Fibroblast of lung (primary cell): ENCODE measurements at regions not wholly inside any gene's neighbourhood (a gene's known extent, or its start where the extent isn't known, plus 50 kb on each side); places are given as distances from the start of the nearest gene placed in this dataset.
"Not testable (repeated sequence)": the region's sequence is repeated elsewhere in the genome, so short reads cannot be mapped to it uniquely, and the experiment has no call there.

ENCODE experiments used
- DNase-seq, 2 donors: peaks; one replicate each; pipeline versions ENCODE4 v3.0.0 to v3.0.0-alpha.2; 2010; ENCODE audit warnings: low read depth in 2 of 2
- H2AFZ ChIP-seq: 2 replicates; pipeline ENCODE4 v1.5.1; 2012; ENCODE audit warnings: low read length, control low read depth, inconsistent platforms
- H3K27ac ChIP-seq: 2 replicates; pipeline ENCODE4 v1.5.1; 2011; ENCODE audit warnings: low read length, control low read depth; ENCODE audit not compliant: insufficient read depth
- H3K27me3 ChIP-seq: 2 replicates; pipeline ENCODE4 v1.5.1; 2011; ENCODE audit warnings: mild to moderate bottlenecking, low read length; ENCODE audit not compliant: control insufficient read depth, insufficient read depth
- H3K36me3 ChIP-seq: 2 replicates; pipeline ENCODE4 v1.5.1; 2011; ENCODE audit warnings: low read length; ENCODE audit not compliant: control insufficient read depth, insufficient read depth
- H3K4me1 ChIP-seq: 2 replicates; pipeline ENCODE4 v1.5.1; 2011; ENCODE audit warnings: low read length; ENCODE audit not compliant: control insufficient read depth, insufficient read depth; ENCODE audit errors: extremely low read depth
- H3K4me2 ChIP-seq: 2 replicates; pipeline ENCODE4 v1.5.1; 2011; ENCODE audit warnings: low read length, control low read depth; ENCODE audit not compliant: insufficient read depth; ENCODE audit errors: extremely low read depth
- H3K4me3 ChIP-seq, 4 experiments: fragments of 200-600 bp in 1 of 4; sonication (generic) in 1 of 4; replicated peaks in 1 of 4; 2 replicates each; pipeline ENCODE4 v1.5.1; 2011 to 2016; ENCODE audit warnings: low read length in 4 of 4, low read depth in 3 of 4, mild to moderate bottlenecking in 3 of 4, control low read depth in 2 of 4, inconsistent platforms in 1 of 4, mixed read lengths in 1 of 4; ENCODE audit not compliant: insufficient read depth in 1 of 4; ENCODE audit errors: control extremely low read depth in 1 of 4
- H3K79me2 ChIP-seq: 2 replicates; pipeline ENCODE4 v1.5.1; 2012; ENCODE audit warnings: mild to moderate bottlenecking, low read length, inconsistent platforms; ENCODE audit not compliant: control insufficient read depth, insufficient read depth
- H3K9ac ChIP-seq: 2 replicates; pipeline ENCODE4 v1.5.1; 2011; ENCODE audit warnings: mild to moderate bottlenecking, low read length, control low read depth; ENCODE audit not compliant: insufficient read depth
- H3K9me3 ChIP-seq: 2 replicates; pipeline ENCODE4 v1.5.1; 2012; ENCODE audit warnings: low read depth, low read length; ENCODE audit not compliant: control insufficient read depth, insufficient read depth
- H4K20me1 ChIP-seq: 2 replicates; pipeline ENCODE4 v1.5.1; 2011; ENCODE audit warnings: low read length; ENCODE audit not compliant: control insufficient read depth, insufficient read depth; ENCODE audit errors: extremely low read depth
- CTCF ChIP-seq, 2 donors: IDR thresholded peaks in 1 of 2; conservative IDR thresholded peaks in 1 of 2; 1 replicate in 1 of 2; 2 replicates in 1 of 2; pipeline ENCODE4 v1.5.1; 2011 to 2012; ENCODE audit warnings: low read length in 2 of 2, control low read depth in 1 of 2, inconsistent platforms in 1 of 2, low read depth in 1 of 2, mild to moderate bottlenecking in 1 of 2
- EZH2 ChIP-seq: IDR thresholded peaks from 2 replicates; pipeline ENCODE4 v1.5.1; 2012; ENCODE audit warnings: low read length, control low read depth, mild to moderate bottlenecking; ENCODE audit errors: missing control alignments

GRCh38 chr6:66184091-66184490 is 477.1 kb upstream of the EYS start:
- peak overlapping the region; percentile 24 for H3K27ac ChIP-seq
- no peaks in the 10 kb centered on the region for H3K36me3 ChIP-seq
- no peak overlapping the region for H3K4me3 ChIP-seq
- no peaks in the 10 kb centered on the region for H3K9me3 ChIP-seq
- TF ChIP-seq CTCF (conservative IDR thresholded peaks at IDR 0.05 in 1 of 2, IDR thresholded peaks at IDR 0.05 in 1 of 2; ENCODE audit: low read depth in 1 of 2, low read length in 2 of 2) (no peak), EZH2 (no peak)
- no peak overlapping the region for H3K4me2 ChIP-seq
- H4K20me1 ChIP-seq = no peaks in the 10 kb centered on the region
- H3K4me1 ChIP-seq = no peaks in the 10 kb centered on the region
- no peaks in the 10 kb centered on the region for H3K27me3 ChIP-seq
- H3K9ac ChIP-seq = no peak overlapping the region
- no peak overlapping the region for H2AFZ ChIP-seq
- no peaks in the 10 kb centered on the region for H3K79me2 ChIP-seq
- DNase-seq = peak; percentile 64 to 72

GRCh38 chr6:66179361-66179760 is 472.3 kb upstream of the EYS start:
- Histone ChIP-seq H3K79me2 (no peaks in the 10 kb centered on the region), H3K9ac (no peak overlapping the region)
- no peak for TF ChIP-seq CTCF (conservative IDR thresholded peaks at IDR 0.05 in 1 of 2, IDR thresholded peaks at IDR 0.05 in 1 of 2; ENCODE audit: low read depth in 1 of 2, low read length in 2 of 2)
- no peak for TF ChIP-seq EZH2

GRCh38 chr6:66173587-66173986 is 466.6 kb upstream of the EYS start:
- Histone ChIP-seq H2AFZ (no peak overlapping the region), H4K20me1 (no peaks in the 10 kb centered on the region), H3K27ac (no peak overlapping the region), H3K36me3 (no peaks in the 10 kb centered on the region), H3K4me1 (no peaks in the 10 kb centered on the region), H3K9me3 (no peaks in the 10 kb centered on the region), H3K4me3 (no peak overlapping the region), H3K79me2 (no peaks in the 10 kb centered on the region), H3K4me2 (no peak overlapping the region), H3K9ac (no peak overlapping the region), H3K27me3 (no peaks in the 10 kb centered on the region)
- no peak for TF ChIP-seq CTCF (conservative IDR thresholded peaks at IDR 0.05 in 1 of 2, IDR thresholded peaks at IDR 0.05 in 1 of 2; ENCODE audit: low read depth in 1 of 2, low read length in 2 of 2)
- TF ChIP-seq EZH2 = no peak
- peak in 1 of 2 donors; percentile 4 for DNase-seq

More at GRCh38 chr6:66179361-66179760, 472.3 kb upstream of the EYS start:
- no peak overlapping the region for H3K4me3 ChIP-seq
- H3K27me3 ChIP-seq = no peaks in the 10 kb centered on the region
- no peaks in the 10 kb centered on the region for H3K36me3 ChIP-seq
- no peaks in the 10 kb centered on the region for H3K4me1 ChIP-seq
- DNase-seq = peak in 1 of 2 donors; percentile 77
- no peaks in the 10 kb centered on the region for H3K9me3 ChIP-seq
- no peak overlapping the region for H2AFZ ChIP-seq
- H3K27ac ChIP-seq = no peak overlapping the region
- H4K20me1 ChIP-seq = no peaks in the 10 kb centered on the region
- H3K4me2 ChIP-seq = no peak overlapping the region

DNA sequence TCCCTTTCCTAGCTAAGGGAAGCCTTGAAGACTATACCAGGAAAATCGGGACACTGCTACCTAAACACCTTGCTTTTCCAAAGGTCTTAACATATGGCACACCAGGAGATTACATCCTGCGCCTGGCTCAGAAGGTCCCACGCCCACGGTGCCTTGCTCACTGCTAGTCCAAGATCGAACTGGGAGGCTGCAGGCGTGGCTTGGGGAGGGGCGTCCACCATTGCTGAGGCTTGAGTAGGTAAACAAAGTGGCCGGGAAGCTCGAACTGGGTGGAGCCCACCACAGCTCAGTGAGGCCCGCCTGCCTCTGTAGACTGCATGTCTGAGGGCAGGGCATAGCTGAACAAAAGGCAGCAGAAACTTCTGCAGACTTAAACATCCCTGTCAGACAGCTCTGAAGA is 459.7 kb upstream of the EYS start:
- not testable (repeated sequence) for H3K4me2 ChIP-seq, DNase-seq, H3K27me3 ChIP-seq, H3K4me3 ChIP-seq, H3K79me2 ChIP-seq, H3K9ac ChIP-seq, H4K20me1 ChIP-seq, H3K4me1 ChIP-seq, H2AFZ ChIP-seq, H3K27ac ChIP-seq, H3K36me3 ChIP-seq, H3K9me3 ChIP-seq
